IPS-15b (cell line): ENCODE measurements at regions not wholly inside any gene's neighbourhood (a gene's known extent, or its start where the extent isn't known, plus 50 kb on each side); places are given as distances from the start of the nearest gene placed in this dataset.

ENCODE experiments used
- H3K27me3 ChIP-seq: one replicate; pipeline ENCODE4 v1.6.1; 2013; ENCODE audit warnings: low read length; ENCODE audit not compliant: control insufficient read depth, insufficient read depth
- H3K36me3 ChIP-seq: one replicate; pipeline ENCODE4 v1.6.1; 2013; ENCODE audit warnings: low read length; ENCODE audit not compliant: control insufficient read depth, insufficient read depth
- H3K4me1 ChIP-seq: one replicate; pipeline ENCODE4 v1.6.1; 2013; ENCODE audit warnings: mild to moderate bottlenecking, low read length; ENCODE audit not compliant: control insufficient read depth, insufficient read depth
- H3K4me3 ChIP-seq: one replicate; pipeline ENCODE4 v1.5.1; 2013; ENCODE audit warnings: low read depth, low read length
- H3K9ac ChIP-seq: one replicate; pipeline ENCODE4 v1.6.1; 2013; ENCODE audit warnings: low read depth, mild to moderate bottlenecking, low read length
- H3K9me3 ChIP-seq: one replicate; pipeline ENCODE4 v1.6.1; 2013; ENCODE audit warnings: mild to moderate bottlenecking, low read length; ENCODE audit not compliant: control insufficient read depth, insufficient read depth

DNA sequence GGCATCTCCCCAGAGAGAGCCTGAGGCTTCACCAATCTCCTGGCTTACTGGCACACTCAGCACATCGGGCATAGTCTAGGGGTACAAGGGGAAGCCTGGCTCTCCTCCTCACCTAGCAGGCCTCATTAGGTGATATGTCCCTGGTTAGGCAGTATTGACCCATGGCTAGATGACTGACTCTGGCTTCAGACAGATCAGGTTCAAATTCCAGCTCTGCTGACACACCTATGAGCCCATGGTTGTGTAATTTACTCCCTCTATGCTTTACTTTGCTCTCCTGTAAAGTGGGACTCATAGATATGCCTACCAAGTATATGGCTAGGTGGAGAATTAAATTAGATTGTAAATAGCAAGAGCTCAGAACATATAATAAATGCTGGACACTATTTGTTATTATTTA lies 157.3 kb upstream of the IRX3 start:
- no peaks in the 10 kb centered on the region for H3K4me1 ChIP-seq
- no peaks in the 10 kb centered on the region for H3K27me3 ChIP-seq
- no peak overlapping the region for H3K9ac ChIP-seq
- H3K9me3 ChIP-seq = no peaks in the 10 kb centered on the region
- H3K4me3 ChIP-seq = no peak overlapping the region
- no peaks in the 10 kb centered on the region for H3K36me3 ChIP-seq

DNA sequence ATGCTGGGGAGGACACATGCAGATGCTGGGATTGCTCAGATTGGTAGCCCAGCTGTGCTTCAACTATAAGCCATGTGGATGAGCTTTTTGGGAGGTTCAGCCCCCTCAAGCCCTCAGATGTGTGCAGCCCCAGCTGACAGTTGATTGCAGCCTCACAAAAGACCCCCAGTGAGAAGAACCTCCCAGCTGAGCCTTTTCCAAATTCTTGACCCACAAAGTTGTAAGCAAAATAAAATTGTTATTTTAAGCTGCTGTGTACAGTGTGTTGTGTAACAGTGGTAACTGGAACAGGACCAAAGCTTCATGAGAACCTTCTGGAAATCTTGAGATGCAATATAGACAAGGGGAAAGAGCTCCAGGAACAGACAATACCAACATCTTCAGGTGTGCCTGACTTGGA lies 156.8 kb upstream of the IRX3 start:
- Histone ChIP-seq H3K4me1 (no peaks in the 10 kb centered on the region), H3K9me3 (no peaks in the 10 kb centered on the region), H3K36me3 (no peaks in the 10 kb centered on the region), H3K9ac (no peak overlapping the region), H3K4me3 (no peak overlapping the region), H3K27me3 (no peaks in the 10 kb centered on the region)

DNA sequence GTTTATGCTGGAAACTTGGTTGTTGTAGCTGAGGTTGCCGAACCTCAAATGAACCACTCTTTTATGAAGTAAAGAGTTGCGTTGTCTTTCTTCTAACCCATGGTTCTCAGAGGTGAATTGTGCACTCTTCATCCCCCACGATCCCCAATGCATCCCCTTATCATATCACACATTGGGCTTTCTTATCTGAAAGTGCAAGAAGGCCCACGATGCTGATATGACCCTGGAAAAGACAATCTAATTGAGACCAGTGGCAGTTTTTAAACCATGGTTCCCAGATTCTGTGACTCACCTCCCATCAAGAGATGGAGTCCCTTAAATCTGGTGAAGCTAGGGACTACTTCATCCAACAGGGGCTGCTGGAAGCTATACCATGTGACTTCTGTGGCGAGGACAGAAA lies 156.3 kb upstream of the IRX3 start:
- Histone ChIP-seq H3K4me1 (no peaks in the 10 kb centered on the region), H3K27me3 (no peaks in the 10 kb centered on the region), H3K4me3 (no peak overlapping the region), H3K36me3 (no peaks in the 10 kb centered on the region), H3K9me3 (no peaks in the 10 kb centered on the region), H3K9ac (no peak overlapping the region)

DNA sequence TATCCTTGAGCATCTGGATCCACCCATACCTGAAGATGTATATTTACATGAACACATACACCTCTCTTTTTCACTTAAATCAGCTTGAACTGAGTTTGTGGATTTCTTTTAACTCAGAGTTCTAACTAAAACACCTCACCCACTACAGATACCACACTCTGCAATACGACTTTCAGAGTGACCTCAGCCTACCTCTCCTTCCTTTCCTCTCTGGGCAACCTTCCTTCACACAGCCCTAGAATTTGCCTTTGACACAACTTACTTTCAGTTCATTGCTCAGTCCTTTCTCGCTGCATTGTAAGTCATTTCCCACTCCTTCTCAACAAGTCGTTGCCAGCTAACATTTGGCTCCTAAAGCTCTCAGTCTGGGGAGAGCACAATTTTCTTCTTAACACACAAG lies 151.9 kb upstream of the IRX3 start:
- Histone ChIP-seq H3K36me3 (no peaks in the 10 kb centered on the region), H3K4me1 (no peaks in the 10 kb centered on the region), H3K27me3 (no peaks in the 10 kb centered on the region), H3K9me3 (no peaks in the 10 kb centered on the region), H3K9ac (no peak overlapping the region), H3K4me3 (no peak overlapping the region)

- Histone ChIP-seq H3K9ac (no peak overlapping the region), H3K4me3 (no peak overlapping the region), H3K36me3 (no peaks in the 10 kb centered on the region), H3K4me1 (no peaks in the 10 kb centered on the region), H3K9me3 (no peaks in the 10 kb centered on the region), H3K27me3 (no peaks in the 10 kb centered on the region)
Measured at GRCh38 chr16:54437921-54438320, 151.3 kb upstream of the IRX3 start.

DNA sequence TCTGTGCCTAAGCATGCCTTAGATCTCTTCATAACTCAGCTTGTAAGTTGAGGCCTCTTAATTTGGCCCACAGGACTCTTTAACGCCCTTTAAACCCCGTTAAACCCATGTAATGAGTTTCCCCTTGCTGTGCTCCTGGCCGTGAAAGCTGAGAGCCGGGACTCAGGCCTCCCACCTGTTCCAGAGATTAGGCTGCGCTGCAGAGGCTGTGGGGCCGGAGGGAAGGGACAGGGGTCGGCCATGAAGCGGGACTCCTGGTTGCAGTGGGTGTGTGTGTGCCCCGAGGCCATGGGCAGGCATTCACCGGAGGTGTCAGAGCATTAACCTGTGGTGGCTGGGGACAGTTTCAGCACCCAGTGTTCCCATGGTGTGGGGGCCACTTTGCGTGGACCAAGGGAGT lies 150.8 kb upstream of the IRX3 start:
- no peak overlapping the region for H3K4me3 ChIP-seq
- no peaks in the 10 kb centered on the region for H3K9me3 ChIP-seq
- no peaks in the 10 kb centered on the region for H3K4me1 ChIP-seq
- H3K27me3 ChIP-seq = no peaks in the 10 kb centered on the region
- H3K36me3 ChIP-seq = no peaks in the 10 kb centered on the region
- no peak overlapping the region for H3K9ac ChIP-seq

DNA sequence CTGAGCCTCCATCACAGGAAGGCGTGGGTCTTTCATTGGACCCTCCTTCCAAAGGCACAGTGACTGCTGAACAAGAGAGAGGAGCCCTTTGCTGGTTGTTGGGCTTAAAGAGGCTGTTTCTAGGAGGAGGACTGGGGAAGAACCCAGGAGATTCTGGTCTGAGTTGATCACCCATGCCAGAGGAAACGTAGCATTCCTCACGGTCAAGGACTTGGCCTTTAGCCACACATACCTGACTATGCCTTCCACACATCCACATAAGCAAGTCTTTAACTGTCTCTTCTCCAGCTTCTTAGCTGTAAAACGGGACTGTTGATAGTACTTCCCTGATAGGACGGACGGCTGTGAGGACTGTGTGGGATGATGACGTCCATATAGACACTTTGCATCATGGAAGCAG lies 149.8 kb upstream of the IRX3 start:
- Histone ChIP-seq H3K9ac (no peak overlapping the region), H3K36me3 (no peaks in the 10 kb centered on the region), H3K27me3 (no peaks in the 10 kb centered on the region), H3K4me1 (no peaks in the 10 kb centered on the region), H3K4me3 (no peak overlapping the region), H3K9me3 (no peaks in the 10 kb centered on the region)

DNA sequence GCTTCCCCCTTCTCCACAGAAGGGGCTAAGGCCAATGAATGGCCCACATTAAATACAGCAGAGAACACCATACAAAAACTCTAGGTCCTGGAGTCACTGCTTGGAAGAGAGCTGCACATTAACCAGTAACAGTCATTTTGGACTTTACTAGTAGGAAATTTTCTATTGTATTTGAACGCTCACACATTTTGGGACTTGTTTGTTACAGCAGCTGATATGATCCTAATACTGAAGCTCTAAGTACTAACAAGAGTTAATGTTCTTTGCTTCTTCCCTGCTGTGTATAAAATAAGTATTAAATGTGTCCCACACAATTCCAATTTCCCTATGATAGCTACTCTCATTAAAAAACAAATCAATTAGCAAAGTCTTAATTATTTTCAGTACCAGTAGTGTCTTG lies 148.3 kb upstream of the IRX3 start:
- H3K4me3 ChIP-seq = no peak overlapping the region
- no peaks in the 10 kb centered on the region for H3K36me3 ChIP-seq
- peaks cover 3% of the 10 kb centered on the region for H3K4me1 ChIP-seq
- peaks cover 5% of the 10 kb centered on the region for H3K27me3 ChIP-seq
- no peaks in the 10 kb centered on the region for H3K9me3 ChIP-seq
- H3K9ac ChIP-seq = no peak overlapping the region

DNA sequence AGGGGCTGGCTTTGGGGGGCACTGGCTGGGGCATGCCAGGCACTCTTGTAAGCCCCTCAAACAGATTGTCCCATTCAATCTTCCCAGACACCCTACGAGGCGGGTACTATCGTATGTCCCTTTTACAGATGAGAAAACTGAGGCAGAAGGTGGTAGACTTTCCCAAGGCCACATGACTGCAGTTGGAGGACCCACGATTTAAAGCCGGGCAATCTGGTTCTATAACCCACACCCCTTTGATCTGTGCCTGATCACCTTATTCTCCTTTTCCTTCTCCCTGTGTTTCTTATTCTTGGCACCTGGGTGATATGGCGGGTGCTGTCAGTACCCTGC lies 146.3 kb upstream of the IRX3 start:
- H3K36me3 ChIP-seq = no peaks in the 10 kb centered on the region
- H3K4me1 ChIP-seq = peaks cover 3% of the 10 kb centered on the region
- no peaks in the 10 kb centered on the region for H3K9me3 ChIP-seq
- no peak overlapping the region for H3K4me3 ChIP-seq
- H3K9ac ChIP-seq = no peak overlapping the region
- peaks cover 16% of the 10 kb centered on the region for H3K27me3 ChIP-seq

- no peaks in the 10 kb centered on the region for H3K36me3 ChIP-seq
- no peak overlapping the region for H3K9ac ChIP-seq
- H3K4me1 ChIP-seq = peaks cover 3% of the 10 kb centered on the region
- H3K27me3 ChIP-seq = peaks cover 17% of the 10 kb centered on the region
- H3K4me3 ChIP-seq = no peak overlapping the region
- no peaks in the 10 kb centered on the region for H3K9me3 ChIP-seq
Measured at GRCh38 chr16:54431997-54432896, 145.7 kb upstream of the IRX3 start.

- no peaks in the 10 kb centered on the region for H3K36me3 ChIP-seq
- H3K9me3 ChIP-seq = no peaks in the 10 kb centered on the region
- H3K4me3 ChIP-seq = no peak overlapping the region
- H3K27me3 ChIP-seq = peaks cover 17% of the 10 kb centered on the region
- H3K4me1 ChIP-seq = peaks cover 3% of the 10 kb centered on the region
- H3K9ac ChIP-seq = no peak overlapping the region
Measured at GRCh38 chr16:54431041-54431996, 144.7 kb upstream of the IRX3 start.
